ENCODE measurements at regions not wholly inside any gene's neighbourhood (a gene's known extent, or its start where the extent isn't known, plus 50 kb on each side); places are given as distances from the start of the nearest gene placed in this dataset.

GRCh38 chr1:199684686-199685273 is 342.7 kb upstream of the NR5A2 start:
- peak; percentile 69 for DNase-seq
- Histone ChIP-seq H3K4me3 (ENCODE audit: low read depth, low read length) (no peak overlapping the region), H3K27ac (no peak overlapping the region), H3K36me3 (no peaks in the 10 kb centered on the region), H3K9me3 (ENCODE audit: severe bottlenecking) (no peaks in the 10 kb centered on the region), H3K27me3 (ENCODE audit: insufficient read depth, low read depth, severe bottlenecking) (no peaks in the 10 kb centered on the region)
- TF ChIP-seq CTCF (IDR thresholded peaks at IDR 0.05; ENCODE audit: low read depth, low read length): peak; percentile 91

GRCh38 chr1:199685369-199685768 is 342.1 kb upstream of the NR5A2 start:
- H3K27me3 ChIP-seq (ENCODE audit: insufficient read depth, low read depth, severe bottlenecking): no peaks in the 10 kb centered on the region
- no peak for DNase-seq
- H3K36me3 ChIP-seq: no peaks in the 10 kb centered on the region
- no peak overlapping the region for H3K27ac ChIP-seq
- H3K4me3 ChIP-seq (ENCODE audit: low read depth, low read length): no peak overlapping the region
- no peak for TF ChIP-seq CTCF (IDR thresholded peaks at IDR 0.05; ENCODE audit: low read depth, low read length)
- H3K9me3 ChIP-seq (ENCODE audit: severe bottlenecking): no peaks in the 10 kb centered on the region

- DNase-seq: peak; percentile 79
- Histone ChIP-seq H3K4me3 (ENCODE audit: low read depth, low read length) (no peak overlapping the region), H3K27ac (no peak overlapping the region; the same call in 1 of the 2 replicates), H3K36me3 (no peaks in the 10 kb centered on the region), H3K9me3 (ENCODE audit: severe bottlenecking) (no peaks in the 10 kb centered on the region), H3K27me3 (ENCODE audit: insufficient read depth, low read depth, severe bottlenecking) (no peaks in the 10 kb centered on the region)
- no peak for TF ChIP-seq CTCF (IDR thresholded peaks at IDR 0.05; ENCODE audit: low read depth, low read length)
Observed at GRCh38 chr1:199687321-199687720, 340.2 kb upstream of the NR5A2 start.

GRCh38 chr1:199688133-199688676 is 339.3 kb upstream of the NR5A2 start:
- Histone ChIP-seq H3K27ac (no peak overlapping the region), H3K36me3 (no peaks in the 10 kb centered on the region), H3K27me3 (ENCODE audit: insufficient read depth, low read depth, severe bottlenecking) (no peaks in the 10 kb centered on the region), H3K9me3 (ENCODE audit: severe bottlenecking) (no peaks in the 10 kb centered on the region), H3K4me3 (ENCODE audit: low read depth, low read length) (no peak overlapping the region)
- no peak for DNase-seq
- TF ChIP-seq CTCF (IDR thresholded peaks at IDR 0.05; ENCODE audit: low read depth, low read length): no peak

- Histone ChIP-seq H3K36me3 (no peaks in the 10 kb centered on the region), H3K4me3 (ENCODE audit: low read depth, low read length) (no peak overlapping the region), H3K27ac (no peak overlapping the region), H3K9me3 (ENCODE audit: severe bottlenecking) (no peaks in the 10 kb centered on the region), H3K27me3 (ENCODE audit: insufficient read depth, low read depth, severe bottlenecking) (no peaks in the 10 kb centered on the region)
- TF ChIP-seq CTCF (IDR thresholded peaks at IDR 0.05; ENCODE audit: low read depth, low read length): no peak
- no peak for DNase-seq
Observed at GRCh38 chr1:199688774-199689173, 338.7 kb upstream of the NR5A2 start.

- DNase-seq: no peak
- Histone ChIP-seq H3K27ac (no peak overlapping the region), H3K9me3 (ENCODE audit: severe bottlenecking) (no peaks in the 10 kb centered on the region), H3K36me3 (no peaks in the 10 kb centered on the region), H3K4me3 (ENCODE audit: low read depth, low read length) (no peak overlapping the region), H3K27me3 (ENCODE audit: insufficient read depth, low read depth, severe bottlenecking) (no peaks in the 10 kb centered on the region)
- no peak for TF ChIP-seq CTCF (IDR thresholded peaks at IDR 0.05; ENCODE audit: low read depth, low read length)
Observed at GRCh38 chr1:199690496-199690895, 337.0 kb upstream of the NR5A2 start.
